Endothelial cell of umbilical vein (primary cell): ENCODE measurements at regions not wholly inside any gene's neighbourhood (a gene's known extent, or its start where the extent isn't known, plus 50 kb on each side); places are given as distances from the start of the nearest gene placed in this dataset.

Source experiments
- BruUV-seq: library from RNA; stranded (reverse); fragments of 400-500 nt; replicated peaks from 2 replicates; lab custom pipeline; 2021; lab: Mats Ljungman, UMichigan
- CTCF ChIA-PET: fragments of 300-600, 350-600 bp; sonication (Branson Sonifier 250); formaldehyde crosslinking; loops from one replicate; lab custom pipeline; 2021; ENCODE audit warnings: antibody characterized with exemption, inconsistent platforms; lab: Charles Lee
- POLR2A ChIA-PET: fragments of 300-600, 350-600 bp; sonication (Branson Sonifier 250); formaldehyde crosslinking; loops from one replicate; lab custom pipeline; 2021; ENCODE audit warnings: antibody characterized with exemption, inconsistent platforms; lab: Charles Lee
- DNase-seq: peaks from one replicate; pipeline ENCODE4 v3.0.0-alpha.2; 2011; ENCODE audit warnings: low read depth, low spot score
- FAIRE-seq: peaks from 2 replicates; lab custom pipeline; 2011; peaks lifted over from hg19 to GRCh38; lab: Jason Lieb, UNC
- H2AFZ ChIP-seq: 2 replicates; pipeline ENCODE4 v1.6.0; 2012; ENCODE audit warnings: low read depth, low read length, control low read depth, inconsistent platforms
- H3K27ac ChIP-seq: 2 replicates; pipeline ENCODE4 v1.5.1; 2011; ENCODE audit warnings: low read depth, mild to moderate bottlenecking, control low read depth, low read length, moderate library complexity; ENCODE audit not compliant: insufficient read depth
- H3K27me3 ChIP-seq, 2 experiments: 2 replicates each; pipeline versions ENCODE4 v1.6.0 to v1.6.1; 2011; ENCODE audit warnings: low read length in 2 of 2, mixed read lengths in 1 of 2; ENCODE audit not compliant: control insufficient read depth in 2 of 2, insufficient read depth in 2 of 2
- H3K36me3 ChIP-seq, 2 experiments: 2 replicates in 1 of 2; 3 replicates in 1 of 2; pipeline ENCODE4 v1.5.1; 2011; ENCODE audit warnings: low read length in 2 of 2, mild to moderate bottlenecking in 1 of 2, moderate library complexity in 1 of 2; ENCODE audit not compliant: control insufficient read depth in 2 of 2, insufficient read depth in 2 of 2; ENCODE audit errors: extremely low read depth in 1 of 2
- H3K4me1 ChIP-seq: 3 replicates; pipeline ENCODE4 v1.5.1; 2011; ENCODE audit warnings: mild to moderate bottlenecking, low read length; ENCODE audit not compliant: control insufficient read depth, insufficient read depth; ENCODE audit errors: extremely low read depth
- H3K4me2 ChIP-seq: 2 replicates; pipeline ENCODE4 v1.6.1; 2011; ENCODE audit warnings: low read length, control low read depth, mixed read lengths; ENCODE audit not compliant: insufficient read depth
- H3K4me3 ChIP-seq, 3 experiments: fragments of 200-600 bp in 1 of 3; sonication (generic), shearing (Covaris generic) in 1 of 3; replicated peaks in 1 of 3; 2 replicates each; pipeline ENCODE4 v1.5.1; 2011 to 2016; ENCODE audit warnings: control low read depth in 3 of 3, low read length in 3 of 3, mild to moderate bottlenecking in 2 of 3, inconsistent platforms in 1 of 3, low read depth in 1 of 3, moderate library complexity in 1 of 3; ENCODE audit not compliant: insufficient read depth in 1 of 3
- H3K79me2 ChIP-seq: 2 replicates; pipeline ENCODE4 v1.6.0; 2012; ENCODE audit warnings: low read length, inconsistent platforms; ENCODE audit not compliant: control insufficient read depth, insufficient read depth
- H3K9ac ChIP-seq: replicated peaks from 2 replicates; pipeline ENCODE3; 2011; ENCODE audit warnings: low read length, control low read depth; ENCODE audit not compliant: insufficient read depth; ENCODE audit errors: extremely low read depth
- H3K9me1 ChIP-seq: replicated peaks from 3 replicates; pipeline ENCODE4 v1.6.0; 2011; ENCODE audit warnings: mild to moderate bottlenecking, low read length; ENCODE audit not compliant: control insufficient read depth, insufficient read depth; ENCODE audit errors: extremely low read depth
- H3K9me3 ChIP-seq: replicated peaks from 2 replicates; pipeline ENCODE4 v1.5.1; 2012; ENCODE audit warnings: low read length, inconsistent platforms; ENCODE audit not compliant: control insufficient read depth, insufficient read depth
- H4K20me1 ChIP-seq: replicated peaks from 2 replicates; pipeline ENCODE3; 2011; ENCODE audit warnings: mild to moderate bottlenecking, low read length; ENCODE audit not compliant: control insufficient read depth, insufficient read depth; ENCODE audit errors: extremely low read depth
- CTCF ChIP-seq, 2 donors: IDR thresholded peaks; 1 replicate in 1 of 2; 2 replicates in 1 of 2; pipeline ENCODE4 v1.5.1; 2011; ENCODE audit warnings: low read length in 2 of 2, mild to moderate bottlenecking in 2 of 2, moderate library complexity in 2 of 2, control low read depth in 1 of 2, inconsistent platforms in 1 of 2, low read depth in 1 of 2; ENCODE audit not compliant: insufficient read depth in 1 of 2; ENCODE audit errors: extremely low read depth in 1 of 2
- EZH2 ChIP-seq: IDR thresholded peaks from 2 replicates; pipeline ENCODE4 v1.6.1; 2012; ENCODE audit warnings: borderline replicate concordance, low read depth, mild to moderate bottlenecking, moderate library complexity, low read length, inconsistent platforms; ENCODE audit not compliant: severe bottlenecking
- FOS ChIP-seq: IDR thresholded peaks from 2 replicates; pipeline ENCODE4 v1.6.1; 2011; ENCODE audit warnings: mild to moderate bottlenecking, low read length, moderate library complexity, borderline replicate concordance; ENCODE audit not compliant: insufficient read depth
- GATA2 ChIP-seq: IDR thresholded peaks from 2 replicates; pipeline ENCODE4 v1.7.0; 2011; ENCODE audit warnings: low read depth, mild to moderate bottlenecking, moderate library complexity, mixed read lengths, low read length; ENCODE audit not compliant: insufficient read length, insufficient read depth
- JUN ChIP-seq: IDR thresholded peaks from 2 replicates; pipeline ENCODE4 v1.6.1; 2011; ENCODE audit warnings: borderline replicate concordance, low read depth; ENCODE audit not compliant: insufficient read length, insufficient read depth
- MAX ChIP-seq: IDR thresholded peaks from 2 replicates; pipeline ENCODE4 v1.6.1; 2011; ENCODE audit not compliant: insufficient read depth, insufficient read length
- MYC ChIP-seq: IDR thresholded peaks from one replicate; pipeline ENCODE4 v1.6.1; 2011; ENCODE audit warnings: mild to moderate bottlenecking, low read depth, low read length
- POLR2A ChIP-seq: IDR thresholded peaks from 2 replicates; pipeline ENCODE4 v1.6.1; 2012; ENCODE audit warnings: low read depth, mild to moderate bottlenecking, control low read depth, low read length
- POLR2AphosphoS5 ChIP-seq: IDR thresholded peaks from 2 replicates; pipeline ENCODE4 v1.6.1; 2012; ENCODE audit warnings: low read depth, mild to moderate bottlenecking, control low read depth, low read length, moderate library complexity; ENCODE audit not compliant: insufficient read depth
- dilution Hi-C: fragments of 300-500 bp; cut with MboI; formaldehyde crosslinking; loops from one replicate; pipeline ENCODE4 v1.15.0; 2019; ENCODE audit warnings: low sequenced_read_pairs; ENCODE audit not compliant: extremely low pct_ligation_motif_present
- intact Hi-C: fragments of 100-400 bp; cut with micrococcal nuclease; formaldehyde crosslinking; loops from one replicate; pipeline ENCODE4 v1.10.0; 2022

GRCh38 chr1:189779034-189779433 lies 698.6 kb downstream of the BRINP3 start:
- BruUV-seq: no TSS peak
- Histone ChIP-seq H3K27ac (no peak overlapping the region), H3K27me3 (no peaks in the 10 kb centered on the region), H3K9me3 (no peaks in the 10 kb centered on the region), H3K4me3 (no peak overlapping the region), H4K20me1 (no peaks in the 10 kb centered on the region), H3K9me1 (no peaks in the 10 kb centered on the region), H3K79me2 (no peaks in the 10 kb centered on the region), H3K4me2 (no peak overlapping the region), H2AFZ (no peak overlapping the region), H3K9ac (no peak overlapping the region), H3K36me3 (no peaks in the 10 kb centered on the region), H3K4me1 (no peaks in the 10 kb centered on the region)
- DNase-seq: no peak
- intact Hi-C loops (no loop called here), dilution Hi-C loops (no loop called here)
- no peak for FAIRE-seq
- TF ChIP-seq GATA2: no peak
- no peak for TF ChIP-seq POLR2A
- TF ChIP-seq MYC: no peak
- no peak for TF ChIP-seq EZH2
- no peak for TF ChIP-seq JUN
- TF ChIP-seq MAX: no peak
- no peak for TF ChIP-seq CTCF (IDR thresholded peaks at IDR 0.05; ENCODE audit: extremely low read depth in 1 of 2, insufficient read depth in 1 of 2, low read depth in 1 of 2, low read length in 2 of 2)
- no peak for TF ChIP-seq FOS
- TF ChIP-seq POLR2AphosphoS5: no peak
- CTCF ChIA-PET: no interaction called here
- POLR2A ChIA-PET: no interaction called here
